ENCODE measurements at regions not wholly inside any gene's neighbourhood (a gene's known extent, or its start where the extent isn't known, plus 50 kb on each side); places are given as distances from the start of the nearest gene placed in this dataset.
"Not testable (repeated sequence)": the region's sequence is repeated elsewhere in the genome, so short reads cannot be mapped to it uniquely, and the experiment has no call there.

DNA sequence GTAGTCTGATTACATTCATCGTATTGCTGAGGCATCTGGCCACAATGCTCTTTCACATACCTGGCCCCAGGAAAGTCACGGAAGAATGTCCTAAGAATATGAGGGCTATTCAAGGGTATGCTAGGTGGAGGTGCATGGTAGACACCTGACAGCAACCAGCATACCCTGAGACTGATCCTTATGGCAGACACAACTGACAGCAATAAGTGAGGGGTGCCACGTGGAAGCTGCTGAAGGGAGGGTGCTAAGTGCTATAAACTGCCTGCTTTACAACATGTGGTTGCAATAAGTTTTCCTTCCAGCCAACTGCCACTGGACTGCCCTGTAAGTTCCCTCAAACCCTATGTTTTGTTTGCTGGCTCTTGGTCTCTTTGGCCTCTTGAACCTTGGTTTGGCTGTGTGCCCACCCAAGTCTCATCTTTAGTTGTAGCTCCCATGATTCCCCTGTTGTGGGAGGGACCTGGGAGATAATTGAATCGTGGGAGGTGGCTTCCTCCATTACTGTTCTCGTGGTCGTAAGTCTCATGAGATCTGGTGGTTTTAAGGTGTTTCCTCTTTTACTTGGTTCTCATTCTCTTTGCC is 201.3 kb upstream of the MOCS1 start:
- in situ Hi-C loops (cut with HindIII; ENCODE audit: low pct_ligation_motif_present, low sequenced_read_pairs): no loop called here
- Histone ChIP-seq H3K36me3 (replicated peaks) (no peaks in the 10 kb centered on the region), H3K27ac (no peak overlapping the region), H3K27me3 (replicated peaks) (no peaks in the 10 kb centered on the region), H3K4me3 (ENCODE audit: low read depth, low read length) (no peak overlapping the region)
- TF ChIP-seq, protein P1, sequence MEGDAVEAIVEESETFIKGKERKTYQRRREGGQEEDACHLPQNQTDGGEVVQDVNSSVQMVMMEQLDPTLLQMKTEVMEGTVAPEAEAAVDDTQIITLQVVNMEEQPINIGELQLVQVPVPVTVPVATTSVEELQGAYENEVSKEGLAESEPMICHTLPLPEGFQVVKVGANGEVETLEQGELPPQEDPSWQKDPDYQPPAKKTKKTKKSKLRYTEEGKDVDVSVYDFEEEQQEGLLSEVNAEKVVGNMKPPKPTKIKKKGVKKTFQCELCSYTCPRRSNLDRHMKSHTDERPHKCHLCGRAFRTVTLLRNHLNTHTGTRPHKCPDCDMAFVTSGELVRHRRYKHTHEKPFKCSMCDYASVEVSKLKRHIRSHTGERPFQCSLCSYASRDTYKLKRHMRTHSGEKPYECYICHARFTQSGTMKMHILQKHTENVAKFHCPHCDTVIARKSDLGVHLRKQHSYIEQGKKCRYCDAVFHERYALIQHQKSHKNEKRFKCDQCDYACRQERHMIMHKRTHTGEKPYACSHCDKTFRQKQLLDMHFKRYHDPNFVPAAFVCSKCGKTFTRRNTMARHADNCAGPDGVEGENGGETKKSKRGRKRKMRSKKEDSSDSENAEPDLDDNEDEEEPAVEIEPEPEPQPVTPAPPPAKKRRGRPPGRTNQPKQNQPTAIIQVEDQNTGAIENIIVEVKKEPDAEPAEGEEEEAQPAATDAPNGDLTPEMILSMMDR (IDR thresholded peaks at IDR 0.05; ENCODE audit: low read depth, low read length, missing control alignments): no peak
- DNase-seq: no peak

DNA sequence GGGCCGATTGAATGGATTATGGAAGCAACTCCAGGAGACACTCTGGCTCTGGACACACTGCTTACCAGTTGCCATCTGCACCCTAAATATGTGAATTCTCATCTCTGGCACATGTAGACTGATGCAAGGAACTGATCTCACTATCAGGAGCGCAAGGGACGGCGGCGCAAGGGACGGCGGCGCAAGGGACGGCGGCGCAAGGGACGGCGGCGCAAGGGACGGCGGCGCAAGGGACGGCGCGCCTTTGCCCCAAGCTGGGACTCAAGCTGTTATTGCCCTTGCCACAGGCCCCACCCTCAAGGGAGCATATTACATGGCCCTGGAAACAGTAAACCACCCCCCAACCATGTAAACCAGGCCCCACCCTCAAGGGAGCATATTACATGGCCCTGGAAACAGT is 199.7 kb upstream of the MOCS1 start:
- DNase-seq; H3K36me3 ChIP-seq (replicated peaks); in situ Hi-C loops (cut with HindIII; ENCODE audit: low pct_ligation_motif_present, low sequenced_read_pairs); H3K4me3 ChIP-seq (ENCODE audit: low read depth, low read length); H3K27ac ChIP-seq; H3K27me3 ChIP-seq (replicated peaks): not testable (repeated sequence)

DNA sequence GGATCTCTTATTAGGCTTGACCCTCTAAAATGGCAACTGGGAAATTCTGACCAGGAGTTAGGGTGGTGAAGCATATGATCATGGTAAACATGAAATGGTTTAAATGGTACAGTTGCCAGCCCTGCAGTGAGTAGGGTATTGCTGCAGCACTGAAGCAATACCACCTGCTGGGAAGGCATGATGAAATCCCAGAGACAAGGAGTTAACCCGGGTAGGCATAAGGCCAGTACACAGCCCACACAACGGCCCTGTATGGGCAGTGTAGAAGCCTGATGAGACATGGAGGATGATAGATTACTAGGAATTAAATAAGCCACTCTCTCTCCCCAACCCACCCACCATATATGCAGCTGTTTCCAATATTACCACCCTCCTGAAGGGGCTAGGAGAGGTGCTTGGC is 197.4 kb upstream of the MOCS1 start:
- Histone ChIP-seq H3K36me3 (replicated peaks) (no peaks in the 10 kb centered on the region), H3K4me3 (ENCODE audit: low read depth, low read length) (no peak overlapping the region), H3K27ac (no peak overlapping the region), H3K27me3 (replicated peaks) (no peaks in the 10 kb centered on the region)
- in situ Hi-C loops (cut with HindIII; ENCODE audit: low pct_ligation_motif_present, low sequenced_read_pairs): no loop called here
- TF ChIP-seq, protein P1 (IDR thresholded peaks at IDR 0.05; ENCODE audit: low read depth, low read length, missing control alignments): no peak
- no peak for DNase-seq

DNA sequence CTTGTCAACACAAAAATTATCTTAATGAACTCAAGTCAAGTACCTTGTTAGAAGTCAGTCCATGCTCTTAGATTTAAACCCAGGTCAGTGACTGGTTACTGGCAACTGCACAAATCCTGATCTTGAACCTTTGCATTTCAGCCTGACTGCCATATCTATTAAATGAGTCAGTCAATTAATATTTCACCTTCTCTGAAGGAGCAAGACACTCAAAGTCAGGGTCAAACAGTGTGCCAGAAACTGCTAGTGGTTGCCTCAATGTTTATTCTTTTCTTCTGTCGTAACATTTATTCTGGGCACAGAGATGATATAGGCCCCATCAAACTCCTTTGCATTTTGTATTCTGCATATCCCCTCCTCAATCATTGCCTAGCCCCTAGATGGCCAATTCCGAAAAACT is 193.9 kb upstream of the MOCS1 start:
- TF ChIP-seq, protein P1 (IDR thresholded peaks at IDR 0.05; ENCODE audit: low read depth, low read length, missing control alignments): no peak
- H3K36me3 ChIP-seq (replicated peaks): no peaks in the 10 kb centered on the region
- H3K27me3 ChIP-seq (replicated peaks): no peaks in the 10 kb centered on the region
- in situ Hi-C loops (cut with HindIII; ENCODE audit: low pct_ligation_motif_present, low sequenced_read_pairs): no loop called here
- H3K4me3 ChIP-seq (ENCODE audit: low read depth, low read length): no peak overlapping the region
- no peak for DNase-seq
- H3K27ac ChIP-seq: no peak overlapping the region

DNA sequence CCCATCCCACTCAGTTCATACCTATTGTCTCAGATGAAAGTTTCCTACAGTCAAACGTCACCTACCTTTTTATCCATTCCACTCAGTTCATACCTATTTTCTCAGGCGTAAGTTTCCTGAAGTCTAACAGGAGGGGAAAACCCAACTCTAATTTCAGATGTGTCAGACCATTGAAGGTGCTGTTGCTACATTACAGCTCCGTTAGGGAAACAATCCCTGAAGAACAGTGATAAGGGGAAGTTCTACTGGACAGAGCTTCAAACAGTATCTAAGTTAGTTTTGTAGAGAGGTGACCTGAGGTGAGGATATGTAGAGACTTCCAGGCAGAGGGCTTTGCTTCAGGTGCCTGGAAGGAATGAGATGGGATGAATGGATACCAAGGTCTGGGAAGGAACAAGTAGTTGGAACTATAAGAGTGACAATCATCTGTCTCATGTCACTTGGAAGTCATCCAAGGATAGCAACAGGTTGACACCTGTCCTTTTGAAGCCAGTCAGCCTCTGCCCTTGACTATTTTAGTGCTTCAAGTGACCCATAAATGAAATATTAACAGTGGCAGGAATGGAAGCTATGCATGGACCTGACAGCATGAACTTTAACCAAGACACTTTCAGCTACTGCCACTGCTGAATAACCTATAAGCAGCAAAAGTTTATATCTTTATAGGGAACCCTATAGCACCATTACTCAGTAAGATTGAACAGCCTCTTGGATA is 191.6 kb upstream of the MOCS1 start:
- Histone ChIP-seq H3K4me3 (ENCODE audit: low read depth, low read length) (no peak overlapping the region), H3K27me3 (replicated peaks) (no peaks in the 10 kb centered on the region), H3K36me3 (replicated peaks) (no peaks in the 10 kb centered on the region), H3K27ac (no peak overlapping the region)
- TF ChIP-seq, protein P1 (IDR thresholded peaks at IDR 0.05; ENCODE audit: low read depth, low read length, missing control alignments): no peak
- no peak for DNase-seq
- in situ Hi-C loops (cut with HindIII; ENCODE audit: low pct_ligation_motif_present, low sequenced_read_pairs): no loop called here

DNA sequence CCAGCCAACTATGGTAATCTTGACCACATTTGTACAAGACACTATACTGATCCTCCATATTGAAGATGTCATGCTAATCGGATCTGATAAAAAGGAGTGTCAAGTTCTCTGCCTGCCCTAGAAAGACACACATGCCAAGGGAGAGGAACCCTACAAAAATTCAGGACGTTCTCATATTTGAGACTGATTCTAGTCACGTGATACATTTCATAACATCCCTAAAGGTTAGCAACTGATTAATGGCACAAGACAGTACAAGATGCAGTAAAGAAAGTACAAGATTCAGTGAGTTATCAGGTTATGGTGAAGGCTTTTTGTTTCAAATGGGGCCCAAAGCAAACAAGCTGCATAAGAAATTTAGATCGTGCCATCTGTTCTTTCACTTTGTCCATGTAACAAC is 190.7 kb upstream of the MOCS1 start:
- Histone ChIP-seq H3K27ac (no peak overlapping the region), H3K36me3 (replicated peaks) (no peaks in the 10 kb centered on the region), H3K4me3 (ENCODE audit: low read depth, low read length) (no peak overlapping the region), H3K27me3 (replicated peaks) (no peaks in the 10 kb centered on the region)
- DNase-seq: no peak
- in situ Hi-C loops (cut with HindIII; ENCODE audit: low pct_ligation_motif_present, low sequenced_read_pairs): no loop called here
- TF ChIP-seq, protein P1 (IDR thresholded peaks at IDR 0.05; ENCODE audit: low read depth, low read length, missing control alignments): no peak

All from brain microvascular endothelial cell (primary cell).